ENCODE measurements at regions not wholly inside any gene's neighbourhood (a gene's known extent, or its start where the extent isn't known, plus 50 kb on each side); places are given as distances from the start of the nearest gene placed in this dataset.

DNA sequence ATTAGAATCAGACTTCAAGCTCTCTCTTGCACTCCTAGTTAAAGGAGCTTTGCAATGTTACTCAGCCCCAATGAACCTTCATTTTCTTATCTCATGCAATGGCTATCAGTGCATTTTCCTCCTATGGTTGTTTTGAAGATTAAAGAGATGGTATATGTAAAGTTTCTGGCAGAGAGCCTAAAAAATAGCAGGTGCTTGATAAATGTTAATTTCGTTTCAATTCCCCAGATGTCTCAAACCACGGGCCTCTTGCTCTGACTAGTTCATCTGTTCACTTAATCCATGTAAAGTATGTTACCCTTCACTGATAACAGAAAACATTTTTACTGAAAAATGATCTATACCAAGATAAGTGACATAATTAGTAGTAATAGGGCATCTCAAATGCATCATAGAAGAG lies 735.4 kb upstream of the USP15 start:
- H3K4me2 ChIP-seq (ENCODE audit: low read length), result no peak overlapping the region
- BruUV-seq (replicated peaks), result no TSS peak
- POLR2A ChIA-PET, result no interaction called here

More for the DNA sequence above, 735.4 kb upstream of the USP15 start:
- Histone ChIP-seq H3K9me3 (ENCODE audit: control insufficient read depth in 1 of 2, insufficient read depth in 1 of 2, low read depth in 1 of 2, low read length in 2 of 2) (no peaks in the 10 kb centered on the region), H4K20me1 (ENCODE audit: insufficient read depth) (no peaks in the 10 kb centered on the region), H2AFZ (ENCODE audit: low read depth, low read length, poor library complexity, severe bottlenecking) (no peak overlapping the region), H3K9me2 (ENCODE audit: insufficient read depth) (no peaks in the 10 kb centered on the region), H3K27ac (ENCODE audit: low read depth, low read length) (no peak overlapping the region), H3K9ac (ENCODE audit: low read length) (no peak overlapping the region), H3K36me3 (ENCODE audit: control insufficient read depth in 1 of 2, insufficient read depth in 2 of 2, low read length in 2 of 2) (no peaks in the 10 kb centered on the region), H3K4me1 (ENCODE audit: control insufficient read depth in 1 of 2, insufficient read depth in 2 of 2, low read length in 2 of 2) (no peaks in the 10 kb centered on the region), H3K79me2 (ENCODE audit: insufficient read depth, low read length) (no peaks in the 10 kb centered on the region), H3K27me3 (ENCODE audit: insufficient read depth, low read length) (no peaks in the 10 kb centered on the region), H3K4me3 (replicated peaks in 1 of 2; ENCODE audit: low read depth in 1 of 2, low read length in 2 of 2) (no peak overlapping the region)
- intact Hi-C loops (cut with micrococcal nuclease), result no loop called here
- ATAC-seq (no peak), DNase-seq (ENCODE audit: low read depth, low spot score) (no peak)
- TF ChIP-seq, protein P1, sequence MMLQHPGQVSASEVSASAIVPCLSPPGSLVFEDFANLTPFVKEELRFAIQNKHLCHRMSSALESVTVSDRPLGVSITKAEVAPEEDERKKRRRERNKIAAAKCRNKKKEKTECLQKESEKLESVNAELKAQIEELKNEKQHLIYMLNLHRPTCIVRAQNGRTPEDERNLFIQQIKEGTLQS (IDR thresholded peaks at IDR 0.05), result no peak
- no peak for TF ChIP-seq YY1 (IDR thresholded peaks at IDR 0.05; ENCODE audit: extremely low read depth, insufficient replicate concordance, low read depth, low read length)
- TF ChIP-seq JUND (IDR thresholded peaks at IDR 0.05), result no peak
- TF ChIP-seq TCF7L2 (IDR thresholded peaks at IDR 0.05; ENCODE audit: borderline replicate concordance, extremely low read depth, insufficient read depth, insufficient read length), result no peak
- TF ChIP-seq, protein P2, sequence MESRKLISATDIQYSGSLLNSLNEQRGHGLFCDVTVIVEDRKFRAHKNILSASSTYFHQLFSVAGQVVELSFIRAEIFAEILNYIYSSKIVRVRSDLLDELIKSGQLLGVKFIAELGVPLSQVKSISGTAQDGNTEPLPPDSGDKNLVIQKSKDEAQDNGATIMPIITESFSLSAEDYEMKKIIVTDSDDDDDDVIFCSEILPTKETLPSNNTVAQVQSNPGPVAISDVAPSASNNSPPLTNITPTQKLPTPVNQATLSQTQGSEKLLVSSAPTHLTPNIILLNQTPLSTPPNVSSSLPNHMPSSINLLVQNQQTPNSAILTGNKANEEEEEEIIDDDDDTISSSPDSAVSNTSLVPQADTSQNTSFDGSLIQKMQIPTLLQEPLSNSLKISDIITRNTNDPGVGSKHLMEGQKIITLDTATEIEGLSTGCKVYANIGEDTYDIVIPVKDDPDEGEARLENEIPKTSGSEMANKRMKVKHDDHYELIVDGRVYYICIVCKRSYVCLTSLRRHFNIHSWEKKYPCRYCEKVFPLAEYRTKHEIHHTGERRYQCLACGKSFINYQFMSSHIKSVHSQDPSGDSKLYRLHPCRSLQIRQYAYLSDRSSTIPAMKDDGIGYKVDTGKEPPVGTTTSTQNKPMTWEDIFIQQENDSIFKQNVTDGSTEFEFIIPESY (IDR thresholded peaks at IDR 0.05; ENCODE audit: extremely low read depth, insufficient replicate concordance, low read length), result no peak
- no peak for TF ChIP-seq EZH2phosphoT487 (IDR thresholded peaks at IDR 0.05; ENCODE audit: borderline replicate concordance)
- no peak for TF ChIP-seq SRF (IDR thresholded peaks at IDR 0.05; ENCODE audit: low read depth)
- no peak for TF ChIP-seq EZH2 (IDR thresholded peaks at IDR 0.05)
- TF ChIP-seq ZFX (IDR thresholded peaks at IDR 0.05), result no peak
- TF ChIP-seq, protein P3, sequence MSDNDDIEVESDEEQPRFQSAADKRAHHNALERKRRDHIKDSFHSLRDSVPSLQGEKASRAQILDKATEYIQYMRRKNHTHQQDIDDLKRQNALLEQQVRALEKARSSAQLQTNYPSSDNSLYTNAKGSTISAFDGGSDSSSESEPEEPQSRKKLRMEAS (IDR thresholded peaks at IDR 0.05), result no peak
- no peak for TF ChIP-seq SP1 (IDR thresholded peaks at IDR 0.05; ENCODE audit: low read depth)
- RAD21 ChIA-PET (ENCODE audit: low non-redundant PET in 1 of 2, low total read pairs in 2 of 2, uncharacterized antibody in 2 of 2, unreplicated experiment in 2 of 2), result no interaction called here
- CTCF ChIA-PET, result no interaction called here
